Left forelimb (tissue), 1 donor: ENCODE measurements at regions not wholly inside any gene's neighbourhood (a gene's known extent, or its start where the extent isn't known, plus 50 kb on each side); places are given as distances from the start of the nearest gene placed in this dataset.
"Not testable (repeated sequence)": the region's sequence is repeated elsewhere in the genome, so short reads cannot be mapped to it uniquely, and the experiment has no call there.

Experiments
- DNase-seq: peaks from one replicate; pipeline ENCODE4 v3.0.0-alpha.2; 2018; ENCODE audit warnings: low spot score

- no peak for DNase-seq
Observed at GRCh38 chr6:113370508-113371502, 486.3 kb upstream of the MARCKS start.

- DNase-seq, result not testable (repeated sequence)
Observed at GRCh38 chr6:113375466-113375865, 481.7 kb upstream of the MARCKS start.

- DNase-seq, result no peak
Observed at GRCh38 chr6:113375950-113376846, 480.9 kb upstream of the MARCKS start.

- DNase-seq, result no peak
Observed at GRCh38 chr6:113376847-113377165, 480.3 kb upstream of the MARCKS start.

- DNase-seq, result no peak
Observed at GRCh38 chr6:113377362-113377942, 479.7 kb upstream of the MARCKS start.

GRCh38 chr6:113380591-113380990, 476.6 kb upstream of the MARCKS start:
- DNase-seq, result no peak

- no peak for DNase-seq
Observed at GRCh38 chr6:113381232-113381631, 475.9 kb upstream of the MARCKS start.

GRCh38 chr6:113381959-113382358, 475.2 kb upstream of the MARCKS start:
- no peak for DNase-seq

GRCh38 chr6:113383701-113384100, 473.4 kb upstream of the MARCKS start:
- DNase-seq, result no peak

- DNase-seq, result no peak
Observed at GRCh38 chr6:113385020-113385431, 472.1 kb upstream of the MARCKS start.

GRCh38 chr6:113388996-113389395, 468.1 kb upstream of the MARCKS start:
- no peak for DNase-seq

GRCh38 chr6:113392551-113393055, 464.5 kb upstream of the MARCKS start:
- DNase-seq, result no peak

- no peak for DNase-seq
Observed at GRCh38 chr6:113394216-113394615, 462.9 kb upstream of the MARCKS start.

- DNase-seq, result no peak
Observed at GRCh38 chr6:113394729-113395128, 462.4 kb upstream of the MARCKS start.

- no peak for DNase-seq
Observed at GRCh38 chr6:113396730-113397129, 460.4 kb upstream of the MARCKS start.

- DNase-seq, result no peak
Observed at GRCh38 chr6:113397236-113397635, 459.9 kb upstream of the MARCKS start.

GRCh38 chr6:113401231-113401630, 455.9 kb upstream of the MARCKS start:
- no peak for DNase-seq

GRCh38 chr6:113402544-113402943, 454.6 kb upstream of the MARCKS start:
- DNase-seq, result no peak

- DNase-seq, result no peak
Observed at GRCh38 chr6:113403966-113404595, 453.1 kb upstream of the MARCKS start.

- no peak for DNase-seq
Observed at GRCh38 chr6:113405326-113406047, 451.7 kb upstream of the MARCKS start.
